GM03348 (cell line): ENCODE measurements at regions not wholly inside any gene's neighbourhood (a gene's known extent, or its start where the extent isn't known, plus 50 kb on each side); places are given as distances from the start of the nearest gene placed in this dataset.

Experiments
- DNase-seq: peaks from one replicate; pipeline ENCODE4 v3.0.0; 2012; ENCODE audit warnings: low spot score

- DNase-seq = no peak
Measured at GRCh38 chr6:139638179-139638941, 263.9 kb upstream of the CITED2 start.

GRCh38 chr6:139637766-139638165 lies 263.3 kb upstream of the CITED2 start:
- no peak for DNase-seq

- DNase-seq = no peak
Measured at GRCh38 chr6:139636391-139636790, 261.9 kb upstream of the CITED2 start.

- DNase-seq = no peak
Measured at GRCh38 chr6:139635401-139636130, 261.1 kb upstream of the CITED2 start.

DNA sequence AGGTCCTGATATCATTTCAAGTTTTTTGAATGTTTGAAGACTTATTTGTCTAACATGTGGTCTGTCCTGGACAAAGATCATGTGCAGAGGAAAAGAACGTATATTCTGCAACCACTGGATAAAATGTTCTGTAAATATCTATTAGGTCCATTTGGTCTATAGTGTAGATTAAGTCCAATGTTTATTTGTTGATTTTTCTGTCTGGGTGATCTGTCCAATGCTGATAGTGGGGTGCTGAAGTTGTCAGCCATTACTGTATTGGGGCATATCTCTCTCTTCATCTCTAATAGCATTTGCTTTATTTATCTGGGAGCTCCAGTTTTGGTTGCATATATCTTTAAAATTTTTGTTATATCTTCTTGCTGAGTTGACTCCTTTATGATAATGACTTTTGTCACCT lies 258.4 kb upstream of the CITED2 start:
- no peak for DNase-seq

DNA sequence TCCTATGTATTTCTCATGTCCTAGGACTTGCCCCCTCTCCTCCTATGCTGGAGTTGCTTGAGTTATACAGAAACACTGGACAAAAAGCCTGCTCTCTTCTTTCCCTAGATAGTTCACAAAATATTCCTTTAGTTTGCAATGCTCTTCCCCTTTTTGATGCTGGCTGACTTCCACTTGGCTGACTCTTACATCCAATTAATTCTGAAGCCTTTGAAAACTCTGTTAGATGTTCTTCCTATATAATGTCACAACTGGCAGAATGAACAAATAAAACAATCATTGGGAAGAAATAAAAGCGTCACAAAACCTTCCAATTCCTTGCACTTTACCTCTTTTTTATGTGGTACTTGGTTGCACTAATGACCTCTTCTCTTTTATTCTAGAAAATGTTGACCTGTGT lies 253.8 kb upstream of the CITED2 start:
- no peak for DNase-seq

GRCh38 chr6:139627091-139627490 lies 252.6 kb upstream of the CITED2 start:
- DNase-seq = no peak

DNA sequence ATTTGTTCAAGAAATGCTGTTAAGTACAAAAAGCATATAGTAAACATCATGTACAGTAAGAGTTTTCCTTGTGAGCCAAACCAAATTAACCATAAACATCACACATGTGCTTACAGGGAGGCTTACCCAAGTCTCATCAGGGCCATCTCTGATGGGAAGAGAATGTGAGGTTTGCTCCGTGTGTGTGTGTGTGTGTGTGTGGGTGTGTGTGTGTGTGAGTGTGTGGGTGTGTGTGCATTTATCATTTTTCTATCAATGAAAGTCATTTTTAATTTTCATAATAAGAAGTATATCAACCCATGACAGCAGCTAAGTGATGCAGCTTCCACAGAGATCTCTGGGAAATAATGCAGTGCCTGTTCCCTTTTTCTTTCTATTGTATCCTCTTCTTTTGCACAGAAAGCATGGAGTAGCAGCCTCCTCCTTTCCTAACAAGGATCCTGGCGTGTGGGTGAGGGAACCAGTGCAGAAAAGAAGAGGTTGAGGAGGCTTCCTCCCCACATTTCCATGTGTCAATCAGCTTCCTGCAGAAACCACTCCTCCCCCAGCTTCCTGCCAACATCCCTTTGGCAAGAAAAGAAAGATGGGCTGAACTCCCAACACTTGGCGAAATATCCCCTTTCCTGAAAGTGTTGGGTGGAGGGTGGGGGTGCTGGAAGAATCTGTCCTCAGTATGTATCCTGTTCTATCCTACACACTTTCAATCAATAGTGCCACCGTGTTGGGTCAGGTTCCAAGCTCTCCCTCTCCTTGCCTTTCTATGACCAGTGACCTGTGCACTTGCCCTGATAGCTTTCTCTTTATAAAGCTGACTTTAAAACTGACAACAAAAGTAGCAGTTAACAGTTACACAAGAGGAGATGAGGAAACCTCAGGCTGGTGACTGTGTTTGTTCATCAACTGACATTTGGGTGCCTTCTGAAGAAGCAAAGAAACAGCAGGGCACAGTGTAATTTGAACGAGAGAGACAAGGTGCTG lies 251.8 kb upstream of the CITED2 start:
- peak; percentile 22 for DNase-seq

DNA sequence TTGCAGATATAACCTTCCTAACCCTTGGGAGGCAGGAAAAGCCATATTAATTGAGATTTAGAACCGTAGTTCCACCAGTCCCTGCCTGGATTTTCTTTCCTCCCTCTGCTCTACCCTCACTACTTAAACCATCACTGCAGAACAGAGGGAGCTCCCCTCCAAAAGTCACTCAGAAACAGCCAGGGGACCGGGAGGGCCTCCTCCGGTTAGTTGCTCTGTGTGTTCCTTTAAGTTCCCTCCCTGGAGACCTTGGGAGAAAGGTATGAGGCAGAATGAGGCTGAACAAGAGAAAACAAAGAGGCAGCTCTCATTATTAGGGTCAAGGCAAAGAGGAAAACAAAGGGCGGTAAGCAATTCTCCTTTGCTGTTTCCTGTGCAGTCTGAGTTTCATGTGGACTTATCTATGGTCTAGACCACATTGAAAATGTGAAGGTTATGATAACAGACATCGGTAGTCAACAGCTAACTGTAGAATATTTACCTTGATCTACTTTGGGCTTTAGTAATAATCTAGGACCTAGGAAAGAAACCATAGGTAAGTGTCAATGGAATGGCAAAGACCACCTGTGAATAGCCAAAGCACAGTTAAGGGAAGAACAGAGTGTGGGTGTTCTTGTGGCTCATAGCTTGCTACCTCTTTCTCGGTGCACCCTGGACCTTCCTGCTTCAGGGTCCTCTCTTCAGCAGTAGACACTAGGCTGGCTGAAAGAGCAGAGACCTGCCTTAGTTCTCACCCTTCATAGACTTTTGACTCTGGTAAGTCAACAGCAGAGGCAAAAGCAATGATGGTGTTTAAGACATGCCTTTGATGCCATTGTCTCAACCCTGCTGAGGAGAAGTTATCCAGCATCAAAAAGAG lies 250.9 kb upstream of the CITED2 start:
- no peak for DNase-seq

GRCh38 chr6:139623372-139623771 lies 248.9 kb upstream of the CITED2 start:
- DNase-seq = no peak

DNA sequence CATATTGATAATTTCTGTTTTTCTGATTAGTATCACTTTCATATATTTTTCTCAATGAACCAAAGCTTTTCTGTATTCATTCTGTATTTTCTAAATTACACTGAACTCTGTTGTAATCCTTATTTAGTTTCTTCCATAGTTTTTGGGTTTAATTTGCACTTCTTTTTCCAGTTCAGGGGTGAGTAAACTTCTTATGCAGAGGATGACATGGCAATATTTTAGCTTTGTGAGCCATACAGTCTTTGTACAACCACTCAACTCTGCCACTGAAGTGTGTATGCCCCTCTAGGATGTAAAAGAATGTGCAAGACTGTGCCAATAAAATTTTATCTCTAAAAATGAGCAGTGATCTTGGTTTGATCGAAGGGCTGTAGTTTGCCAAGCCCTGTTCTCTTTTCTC lies 239.0 kb upstream of the CITED2 start:
- DNase-seq = no peak

GRCh38 chr6:139612135-139612465 lies 237.7 kb upstream of the CITED2 start:
- no peak for DNase-seq

- DNase-seq = no peak
Measured at GRCh38 chr6:139611327-139612134, 237.1 kb upstream of the CITED2 start.

DNA sequence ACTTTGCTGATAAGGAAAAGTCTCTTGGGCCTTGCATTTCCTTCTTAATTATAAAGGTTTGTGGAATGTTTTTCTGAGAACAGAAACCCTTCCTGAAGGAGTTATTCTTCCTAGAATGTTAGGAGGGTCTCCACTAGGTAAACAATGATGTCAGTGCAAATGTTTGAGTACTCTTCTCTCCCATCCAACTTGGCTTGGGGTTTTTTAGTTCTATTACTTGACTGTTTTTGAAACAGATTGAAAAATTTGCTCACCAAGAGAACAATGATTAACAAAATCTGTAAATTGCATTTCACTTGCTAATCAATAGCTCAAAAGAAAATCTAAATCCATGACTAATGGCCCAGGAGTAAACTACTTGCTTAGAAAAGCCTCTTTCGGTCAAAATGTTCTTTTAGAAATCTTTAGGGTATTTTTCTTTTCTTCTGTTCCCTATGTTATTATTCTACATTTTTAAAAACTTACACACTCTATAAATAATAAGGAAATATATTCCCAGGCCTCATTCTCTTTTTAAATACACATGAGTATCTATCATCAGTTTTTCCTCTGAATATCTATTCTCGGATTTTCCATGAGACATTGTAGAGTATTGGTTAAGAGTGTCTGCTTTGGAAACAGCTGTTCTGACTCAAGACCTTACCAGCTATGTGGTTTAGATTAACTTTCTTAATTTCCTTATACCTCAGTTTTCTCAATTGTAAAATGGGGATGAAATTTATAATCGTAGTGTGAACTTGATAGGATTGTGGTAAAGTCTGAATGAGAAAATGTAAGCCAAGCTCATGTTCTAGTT lies 234.2 kb upstream of the CITED2 start:
- DNase-seq = peak; percentile 33

DNA sequence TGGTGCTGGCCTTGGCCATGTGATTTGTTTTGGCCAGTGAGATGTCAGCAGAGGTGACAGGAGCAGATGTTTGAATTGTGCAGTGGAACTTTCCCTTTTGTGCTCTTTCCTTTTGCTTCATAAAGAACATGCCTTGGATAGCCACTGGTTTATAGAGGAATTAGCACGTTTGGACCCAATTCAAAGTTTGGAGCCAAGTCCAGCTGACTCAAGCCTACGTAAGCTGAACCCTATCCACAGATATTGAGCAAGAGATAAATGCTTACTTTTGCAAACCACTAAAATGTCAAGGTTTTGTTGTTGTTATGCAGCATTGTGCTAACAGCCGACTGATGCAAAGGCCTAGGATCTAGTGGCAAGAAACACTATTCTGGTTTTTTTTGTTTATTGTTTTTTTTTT lies 230.9 kb upstream of the CITED2 start:
- DNase-seq = no peak

- no peak for DNase-seq
Measured at GRCh38 chr6:139603581-139603980, 229.1 kb upstream of the CITED2 start.

DNA sequence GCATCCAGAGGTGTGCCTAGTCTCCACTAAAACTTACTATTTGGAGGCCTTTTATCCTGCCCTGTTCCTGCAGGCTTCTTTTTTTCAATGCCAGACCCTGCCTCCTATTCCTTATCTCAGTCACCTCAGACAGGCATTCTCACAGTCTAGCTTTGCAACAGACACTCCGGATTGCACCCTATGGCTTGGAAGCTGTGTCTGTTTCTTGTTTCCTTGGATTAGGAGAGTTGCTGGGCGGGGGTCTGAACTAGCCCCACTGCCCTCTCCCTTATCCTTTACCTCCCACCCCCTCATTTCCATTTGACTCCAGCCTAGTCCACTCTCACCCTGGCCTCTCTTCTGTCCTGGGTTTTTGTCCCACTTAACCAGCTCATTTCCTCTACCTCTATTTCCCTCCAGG lies 228.1 kb upstream of the CITED2 start:
- DNase-seq = no peak

DNA sequence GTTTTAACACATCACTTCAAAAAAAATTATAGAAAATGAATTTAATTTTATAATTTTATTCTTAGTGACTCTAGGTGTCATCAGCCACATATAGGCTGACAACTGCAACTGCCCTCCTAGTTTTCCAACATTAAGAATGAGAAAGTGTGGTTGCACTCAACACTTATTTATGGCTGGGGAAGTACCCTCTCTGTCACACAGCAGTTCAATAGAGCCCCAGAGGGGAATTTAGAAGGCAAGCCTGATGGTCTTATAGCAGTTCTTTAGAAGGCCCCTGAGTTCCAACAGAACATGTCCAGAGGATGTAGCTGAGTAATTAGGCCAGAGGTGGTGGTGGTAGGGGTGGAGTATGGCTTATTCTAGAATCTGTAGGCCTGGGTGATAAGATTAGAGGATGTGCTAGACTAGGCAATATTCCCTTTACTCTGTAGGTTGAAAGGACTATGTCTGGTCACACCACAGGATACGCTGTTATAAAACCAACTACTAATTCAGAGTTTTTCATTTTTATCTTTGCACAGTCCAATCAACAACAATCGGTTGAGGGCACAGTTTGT lies 226.5 kb upstream of the CITED2 start:
- no peak for DNase-seq

DNA sequence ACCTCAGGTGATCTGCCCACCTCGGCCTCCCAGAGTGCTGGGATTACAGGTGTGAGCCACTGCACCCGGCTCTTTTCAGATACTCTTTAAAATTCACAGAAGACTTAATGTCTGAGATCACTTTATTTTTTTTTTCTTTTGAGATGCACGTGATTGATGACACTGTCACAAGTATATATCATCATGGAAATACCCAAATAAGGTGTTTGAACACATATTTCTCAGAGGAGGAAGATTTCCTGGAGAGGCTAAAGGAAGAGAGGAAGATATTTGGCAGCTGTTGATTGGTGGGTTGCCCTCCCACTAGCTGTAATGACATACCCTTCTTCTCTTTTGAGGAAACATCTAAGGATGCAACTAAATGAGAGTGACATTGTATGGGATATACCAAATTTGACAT lies 225.9 kb upstream of the CITED2 start:
- DNase-seq = no peak
